A549 (cell line): ENCODE measurements at regions not wholly inside any gene's neighbourhood (a gene's known extent, or its start where the extent isn't known, plus 50 kb on each side); places are given as distances from the start of the nearest gene placed in this dataset.

Source experiments
- ATAC-seq, 2 experiments: fragments of 200-7000 bp in 1 of 2; fragments of >200 bp in 1 of 2; cut with Nextera tagmentation in 1 of 2; cut with Tn5 transposase in 1 of 2; 3 replicates each; pipeline versions ENCODE4 v1.8.0 to v1.9.1; 2018 to 2020; ENCODE audit warnings: mild to moderate bottlenecking in 1 of 2, moderate library complexity in 1 of 2
- CTCF ChIA-PET: fragments of 300-600 bp; sonication (Branson Sonifier 250); formaldehyde crosslinking; extraction: SDS; loops from one replicate; lab custom pipeline; 2021; ENCODE audit warnings: antibody characterized with exemption, inconsistent platforms; lab: Yijun Ruan, JAX
- POLR2A ChIA-PET: fragments of 350-600 bp; formaldehyde crosslinking; extraction: SDS; loops from one replicate; lab custom pipeline; 2021; ENCODE audit warnings: antibody characterized with exemption, inconsistent platforms; lab: Yijun Ruan, JAX
- DNase-seq, 2 experiments: peaks; one replicate each; pipeline versions ENCODE4 v3.0.0 to v3.0.0-alpha.2; 2011 to 2016; ENCODE audit warnings: low read depth in 1 of 2, low spot score in 1 of 2
- FAIRE-seq: peaks from 2 replicates; lab custom pipeline; 2011; peaks lifted over from hg19 to GRCh38; lab: Jason Lieb, UNC
- H3K27ac ChIP-seq, 2 experiments: fragments of >200 bp; sonication (Bioruptor Twin); formaldehyde crosslinking; 3 replicates each; pipeline ENCODE4 v1.5.1; 2016 to 2017
- H3K4me1 ChIP-seq: fragments of >200 bp; sonication (Bioruptor Twin); formaldehyde crosslinking; 3 replicates; pipeline ENCODE4 v1.6.1; 2016
- H3K4me2 ChIP-seq: fragments of >200 bp; sonication (Bioruptor Twin); formaldehyde crosslinking; 3 replicates; pipeline ENCODE4 v1.6.1; 2016
- H3K4me3 ChIP-seq: fragments of >200 bp; sonication (Bioruptor Twin); formaldehyde crosslinking; 3 replicates; pipeline ENCODE4 v1.5.1; 2016
- H3K9me3 ChIP-seq: fragments of >200 bp; sonication (Bioruptor Twin); formaldehyde crosslinking; 3 replicates; pipeline ENCODE4 v1.6.1; 2016
- BHLHE40 ChIP-seq: IDR thresholded peaks from 2 replicates; pipeline ENCODE4 v1.6.1; 2012; ENCODE audit warnings: low read depth, low read length, inconsistent platforms
- CBX2 ChIP-seq: fragments of 200-600 bp; sonication (generic); IDR thresholded peaks from 2 replicates; pipeline ENCODE4 v1.6.1; 2016; ENCODE audit warnings: low read depth, mild to moderate bottlenecking, borderline replicate concordance
- CBX8 ChIP-seq: fragments of 200-600 bp; sonication (generic); IDR thresholded peaks from 2 replicates; pipeline ENCODE4 v1.6.1; 2016
- CHD2 ChIP-seq: fragments of 150-350 bp; IDR thresholded peaks from 2 replicates; pipeline ENCODE4 v1.6.1; 2014; ENCODE audit warnings: low read length; ENCODE audit not compliant: partially characterized antibody
- EP300 ChIP-seq, 2 experiments: fragments of >200 bp; sonication (Bioruptor Twin); formaldehyde crosslinking; IDR thresholded peaks; 2 replicates in 1 of 2; 3 replicates in 1 of 2; pipeline ENCODE4 v1.6.1; 2016 to 2017
- ESRRA ChIP-seq: fragments of 150-350 bp; IDR thresholded peaks from 2 replicates; pipeline ENCODE4 v1.6.1; 2014; ENCODE audit warnings: mild to moderate bottlenecking, low read length, borderline replicate concordance
- FOXS1 ChIP-seq: fragments of 250-450 bp; sonication (Bioruptor Pico); IDR thresholded peaks from 2 replicates; pipeline ENCODE4 v1.5.0; 2020; ENCODE audit warnings: mild to moderate bottlenecking, moderate library complexity
- HDAC2 ChIP-seq: fragments of 200-600 bp; sonication (generic); IDR thresholded peaks from 2 replicates; pipeline ENCODE4 v1.6.1; 2016
- HOXB5 ChIP-seq: fragments of 250-450 bp; sonication (Bioruptor Pico); IDR thresholded peaks from 2 replicates; pipeline ENCODE4 v1.5.0; 2020; ENCODE audit warnings: mild to moderate bottlenecking, moderate library complexity
- JUN ChIP-seq, 2 experiments: fragments of >200 bp; sonication (Bioruptor Twin); formaldehyde crosslinking; IDR thresholded peaks; 2 replicates in 1 of 2; 3 replicates in 1 of 2; pipeline ENCODE4 v1.6.1; 2016 to 2017
- KDM1A ChIP-seq: fragments of 200-600 bp; sonication (generic); IDR thresholded peaks from 2 replicates; pipeline ENCODE4 v1.6.1; 2016; ENCODE audit warnings: low read depth, mild to moderate bottlenecking
- KDM5A ChIP-seq: fragments of 200-600 bp; sonication (generic); IDR thresholded peaks from 2 replicates; pipeline ENCODE4 v1.6.1; 2016; ENCODE audit warnings: antibody characterized with exemption, mild to moderate bottlenecking
- MAZ ChIP-seq: fragments of 150-350 bp; IDR thresholded peaks from 2 replicates; pipeline ENCODE4 v1.6.1; 2014; ENCODE audit warnings: antibody characterized with exemption, low read depth, low read length, borderline replicate concordance
- MYC ChIP-seq: IDR thresholded peaks from 2 replicates; pipeline ENCODE4 v1.6.1; 2012; ENCODE audit warnings: mild to moderate bottlenecking, inconsistent platforms, low read length, improper control_type of control experiment, borderline replicate concordance
- NPAS2 ChIP-seq: fragments of 250-450 bp; sonication (Bioruptor Pico); IDR thresholded peaks from 2 replicates; pipeline ENCODE4 v1.8.0; 2022; ENCODE audit warnings: mild to moderate bottlenecking, moderate library complexity, borderline replicate concordance
- NR3C1 ChIP-seq: fragments of >200 bp; sonication (Bioruptor Twin); formaldehyde crosslinking; IDR thresholded peaks from 3 replicates; pipeline ENCODE4 v1.6.1; 2017
- PBX3 ChIP-seq: IDR thresholded peaks from 2 replicates; pipeline ENCODE4 v1.6.1; 2012
- PHF8 ChIP-seq: fragments of 200-600 bp; sonication (generic); IDR thresholded peaks from 2 replicates; pipeline ENCODE4 v1.6.1; 2016; ENCODE audit warnings: low read depth, mild to moderate bottlenecking, antibody characterized with exemption, moderate library complexity, borderline replicate concordance
- RCOR1 ChIP-seq: fragments of 150-350 bp; IDR thresholded peaks from 2 replicates; pipeline ENCODE4 v1.6.1; 2014; ENCODE audit warnings: antibody characterized with exemption, low read length, low read depth
- RFX5 ChIP-seq: fragments of 450-650 bp; IDR thresholded peaks from 2 replicates; pipeline ENCODE4 v1.7.1; 2014; ENCODE audit warnings: antibody characterized with exemption, mild to moderate bottlenecking, moderate library complexity
- RNF2 ChIP-seq: fragments of 200-600 bp; sonication (generic); IDR thresholded peaks from 2 replicates; pipeline ENCODE4 v1.6.1; 2016; ENCODE audit warnings: low read depth, mild to moderate bottlenecking, antibody characterized with exemption, moderate library complexity, borderline replicate concordance
- ZC3H11A ChIP-seq: fragments of 450-650 bp; IDR thresholded peaks from 2 replicates; pipeline ENCODE4 v1.6.1; 2014; ENCODE audit warnings: antibody characterized with exemption, mild to moderate bottlenecking
- ZSCAN20 ChIP-seq: fragments of 250-450 bp; sonication (Bioruptor Pico); IDR thresholded peaks from 2 replicates; pipeline ENCODE4 v1.8.0; 2022; ENCODE audit warnings: mild to moderate bottlenecking, moderate library complexity
- WGBS: methylation state at CpG from one replicate; pipeline ENCODE4 v1.1.6; 2017; ENCODE audit errors: missing lambda C conversion rate; 5-methylcytosine and 5-hydroxymethylcytosine counted together
- TF ChIP-seq, protein P1 (sequence below): fragments of >200 bp; sonication (Bioruptor Twin); formaldehyde crosslinking; IDR thresholded peaks from 3 replicates; pipeline ENCODE4 v1.5.1; 2016
- TF ChIP-seq, protein P2 (sequence below): IDR thresholded peaks from 2 replicates; pipeline ENCODE4 v1.6.1; 2012
- TF ChIP-seq, protein P3 (sequence below): fragments of 200-600 bp; sonication (generic); IDR thresholded peaks from 2 replicates; pipeline ENCODE4 v1.6.1; 2016; ENCODE audit warnings: antibody characterized with exemption, mild to moderate bottlenecking, moderate library complexity

- ATAC-seq (no peak), FAIRE-seq (no peak)
Observed at GRCh38 chr2:144288438-144288837, 231.5 kb downstream of the ZEB2 start.

DNA sequence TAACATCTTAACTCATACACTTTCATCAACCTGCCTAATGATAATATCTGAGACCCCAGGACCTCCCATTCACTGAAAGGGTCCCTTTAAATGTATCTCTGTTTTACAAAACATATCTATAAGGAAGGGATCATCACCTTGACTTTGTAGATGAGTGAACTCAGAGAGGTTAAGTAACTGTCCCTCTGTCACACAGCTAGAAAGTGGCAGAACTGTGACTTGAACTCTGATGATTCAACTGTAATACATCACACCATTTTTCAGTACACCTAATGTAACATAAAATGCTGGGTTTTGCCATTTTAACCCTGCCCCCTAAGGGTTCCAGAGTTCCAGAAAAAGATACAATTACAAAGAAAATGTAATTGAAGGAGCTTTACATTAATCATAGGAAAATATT is 234.6 kb downstream of the ZEB2 start:
- no peak for FAIRE-seq
- Histone ChIP-seq H3K4me2 (no peak overlapping the region), H3K9me3 (no peaks in the 10 kb centered on the region), H3K4me1 (peaks cover 6% of the 10 kb centered on the region; the same call in 1 of the 3 replicates), H3K4me3 (no peak overlapping the region), H3K27ac (no peak overlapping the region)
- DNase-seq = no peak
- TF ChIP-seq HOXB5 (CRISPR knock-in tag) = no peak
- TF ChIP-seq JUN (IDR thresholded peaks at IDR 0.05) = no peak
- TF ChIP-seq KDM1A = 0 out of 2 replicates have a peak, but pooled peaks have one; percentile 23
- CTCF ChIA-PET = no interaction called here
- ATAC-seq = no peak
- POLR2A ChIA-PET = no interaction called here

More at GRCh38 chr2:144288438-144288837, 231.5 kb downstream of the ZEB2 start:
- POLR2A ChIA-PET = no interaction called here
- WGBS = 57% methylated on average over 3 of the region's 3 CpGs
- CTCF ChIA-PET = no interaction called here
- no peak overlapping the region for H3K27ac ChIP-seq
- H3K9me3 ChIP-seq = no peaks in the 10 kb centered on the region
- H3K4me2 ChIP-seq = 0 out of 3 replicates have a peak overlapping the region, but pooled peaks have one; percentile 25
- TF ChIP-seq FOXS1 (CRISPR knock-in tag) = no peak
- no peak for TF ChIP-seq PHF8
- no peak for TF ChIP-seq RCOR1
- TF ChIP-seq KDM5A = no peak
- TF ChIP-seq ESRRA = no peak
- no peak for TF ChIP-seq KDM1A
- TF ChIP-seq, protein P1, sequence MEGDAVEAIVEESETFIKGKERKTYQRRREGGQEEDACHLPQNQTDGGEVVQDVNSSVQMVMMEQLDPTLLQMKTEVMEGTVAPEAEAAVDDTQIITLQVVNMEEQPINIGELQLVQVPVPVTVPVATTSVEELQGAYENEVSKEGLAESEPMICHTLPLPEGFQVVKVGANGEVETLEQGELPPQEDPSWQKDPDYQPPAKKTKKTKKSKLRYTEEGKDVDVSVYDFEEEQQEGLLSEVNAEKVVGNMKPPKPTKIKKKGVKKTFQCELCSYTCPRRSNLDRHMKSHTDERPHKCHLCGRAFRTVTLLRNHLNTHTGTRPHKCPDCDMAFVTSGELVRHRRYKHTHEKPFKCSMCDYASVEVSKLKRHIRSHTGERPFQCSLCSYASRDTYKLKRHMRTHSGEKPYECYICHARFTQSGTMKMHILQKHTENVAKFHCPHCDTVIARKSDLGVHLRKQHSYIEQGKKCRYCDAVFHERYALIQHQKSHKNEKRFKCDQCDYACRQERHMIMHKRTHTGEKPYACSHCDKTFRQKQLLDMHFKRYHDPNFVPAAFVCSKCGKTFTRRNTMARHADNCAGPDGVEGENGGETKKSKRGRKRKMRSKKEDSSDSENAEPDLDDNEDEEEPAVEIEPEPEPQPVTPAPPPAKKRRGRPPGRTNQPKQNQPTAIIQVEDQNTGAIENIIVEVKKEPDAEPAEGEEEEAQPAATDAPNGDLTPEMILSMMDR = no peak
- no peak for TF ChIP-seq NPAS2 (CRISPR knock-in tag)
- TF ChIP-seq, all 56 proteins: peak for 0
- peaks cover 6% of the 10 kb centered on the region; the same call in 1 of the 3 replicates for H3K4me1 ChIP-seq
- peak in 1 of 2 experiments; percentile 4 for DNase-seq
- H3K4me3 ChIP-seq = no peak overlapping the region

DNA sequence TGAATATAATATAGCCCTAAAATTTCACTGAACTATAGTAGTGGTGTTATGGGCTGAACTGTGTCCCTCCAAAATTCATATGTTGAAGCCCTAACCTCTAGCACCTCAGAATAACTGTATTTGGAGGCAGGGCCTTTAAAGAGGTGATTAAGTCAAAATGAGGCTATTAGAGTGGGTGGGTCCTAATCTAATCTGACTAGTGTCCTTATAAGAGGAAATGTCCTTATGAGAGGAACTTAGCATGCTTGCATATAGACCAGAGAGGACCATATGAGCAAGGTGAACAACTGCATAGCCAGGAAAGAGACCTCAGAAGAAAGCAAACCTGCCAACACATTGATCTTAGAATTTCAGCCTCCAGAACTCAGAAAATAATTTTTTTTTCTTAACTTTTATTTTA is 238.4 kb downstream of the ZEB2 start:
- Histone ChIP-seq H3K27ac (no peak overlapping the region), H3K4me3 (no peak overlapping the region), H3K4me1 (no peaks in the 10 kb centered on the region), H3K4me2 (no peak overlapping the region), H3K9me3 (no peaks in the 10 kb centered on the region)
- ChIA-PET CTCF (no interaction called here), POLR2A (no interaction called here)
- ATAC-seq = no peak
- no peak for DNase-seq
- no peak for FAIRE-seq
- TF ChIP-seq RNF2 = no peak
- no peak for TF ChIP-seq KDM1A
- TF ChIP-seq HDAC2 = no peak
- TF ChIP-seq MYC = no peak
- TF ChIP-seq, protein P2, sequence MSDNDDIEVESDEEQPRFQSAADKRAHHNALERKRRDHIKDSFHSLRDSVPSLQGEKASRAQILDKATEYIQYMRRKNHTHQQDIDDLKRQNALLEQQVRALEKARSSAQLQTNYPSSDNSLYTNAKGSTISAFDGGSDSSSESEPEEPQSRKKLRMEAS = no peak

DNA sequence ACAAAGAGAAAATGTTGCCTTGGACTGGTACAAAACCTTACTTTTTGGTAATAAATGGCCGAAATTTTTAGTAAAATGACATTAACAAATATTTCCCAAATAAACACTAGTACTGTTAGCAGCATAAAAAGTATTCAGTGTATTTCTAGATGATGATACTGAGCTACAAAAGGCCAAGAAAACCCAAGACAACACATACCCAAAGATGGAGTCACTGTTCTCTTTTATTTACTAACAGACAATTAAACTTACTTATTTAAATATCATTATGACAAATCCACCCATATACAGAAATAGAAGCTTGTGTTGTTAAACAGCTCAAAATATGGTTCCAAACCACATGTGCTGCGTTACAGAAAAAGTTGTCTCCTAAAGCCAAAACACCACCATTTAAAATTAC is 239.9 kb downstream of the ZEB2 start:
- Histone ChIP-seq H3K9me3 (no peaks in the 10 kb centered on the region), H3K4me2 (no peak overlapping the region), H3K27ac (no peak overlapping the region), H3K4me1 (no peaks in the 10 kb centered on the region), H3K4me3 (no peak overlapping the region)
- ATAC-seq = no peak
- ChIA-PET CTCF (no interaction called here), POLR2A (no interaction called here)
- FAIRE-seq = no peak
- WGBS = 54% methylated on average over 2 of the region's 2 CpGs
- DNase-seq = no peak
- TF ChIP-seq ZSCAN20 (CRISPR knock-in tag) = no peak
- no peak for TF ChIP-seq KDM1A
- no peak for TF ChIP-seq BHLHE40
- TF ChIP-seq HDAC2 = no peak
- no peak for TF ChIP-seq CBX8
- no peak for TF ChIP-seq RFX5
- TF ChIP-seq CHD2 = no peak
- TF ChIP-seq, protein P3, sequence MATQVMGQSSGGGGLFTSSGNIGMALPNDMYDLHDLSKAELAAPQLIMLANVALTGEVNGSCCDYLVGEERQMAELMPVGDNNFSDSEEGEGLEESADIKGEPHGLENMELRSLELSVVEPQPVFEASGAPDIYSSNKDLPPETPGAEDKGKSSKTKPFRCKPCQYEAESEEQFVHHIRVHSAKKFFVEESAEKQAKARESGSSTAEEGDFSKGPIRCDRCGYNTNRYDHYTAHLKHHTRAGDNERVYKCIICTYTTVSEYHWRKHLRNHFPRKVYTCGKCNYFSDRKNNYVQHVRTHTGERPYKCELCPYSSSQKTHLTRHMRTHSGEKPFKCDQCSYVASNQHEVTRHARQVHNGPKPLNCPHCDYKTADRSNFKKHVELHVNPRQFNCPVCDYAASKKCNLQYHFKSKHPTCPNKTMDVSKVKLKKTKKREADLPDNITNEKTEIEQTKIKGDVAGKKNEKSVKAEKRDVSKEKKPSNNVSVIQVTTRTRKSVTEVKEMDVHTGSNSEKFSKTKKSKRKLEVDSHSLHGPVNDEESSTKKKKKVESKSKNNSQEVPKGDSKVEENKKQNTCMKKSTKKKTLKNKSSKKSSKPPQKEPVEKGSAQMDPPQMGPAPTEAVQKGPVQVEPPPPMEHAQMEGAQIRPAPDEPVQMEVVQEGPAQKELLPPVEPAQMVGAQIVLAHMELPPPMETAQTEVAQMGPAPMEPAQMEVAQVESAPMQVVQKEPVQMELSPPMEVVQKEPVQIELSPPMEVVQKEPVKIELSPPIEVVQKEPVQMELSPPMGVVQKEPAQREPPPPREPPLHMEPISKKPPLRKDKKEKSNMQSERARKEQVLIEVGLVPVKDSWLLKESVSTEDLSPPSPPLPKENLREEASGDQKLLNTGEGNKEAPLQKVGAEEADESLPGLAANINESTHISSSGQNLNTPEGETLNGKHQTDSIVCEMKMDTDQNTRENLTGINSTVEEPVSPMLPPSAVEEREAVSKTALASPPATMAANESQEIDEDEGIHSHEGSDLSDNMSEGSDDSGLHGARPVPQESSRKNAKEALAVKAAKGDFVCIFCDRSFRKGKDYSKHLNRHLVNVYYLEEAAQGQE = no peak
- TF ChIP-seq ZC3H11A = no peak
- no peak for TF ChIP-seq FOXS1 (CRISPR knock-in tag)
- no peak for TF ChIP-seq EP300 (IDR thresholded peaks at IDR 0.05)
- no peak for TF ChIP-seq CBX2
- no peak for TF ChIP-seq MAZ
- TF ChIP-seq PBX3 = no peak
- TF ChIP-seq NR3C1 = no peak
